K562 (cell line): ENCODE measurements at regions not wholly inside any gene's neighbourhood (a gene's known extent, or its start where the extent isn't known, plus 50 kb on each side); places are given as distances from the start of the nearest gene placed in this dataset.
A peak's percentile ranks its signal among the peaks of the same experiment; 100 is the strongest.

Experiments used
- ATAC-seq: fragments of 200-7000 bp; cut with Tn5 transposase; 3 replicates; pipeline ENCODE4 v1.9.1; 2020; ENCODE audit warnings: moderate library complexity
- BruUV-seq: library from RNA; stranded (reverse); fragments of 400-500 nt; replicated peaks from 2 replicates; lab custom pipeline; 2021; lab: Mats Ljungman, UMichigan
- CTCF ChIA-PET: fragments of 300-600 bp; formaldehyde crosslinking; extraction: SDS; loops from one replicate; lab custom pipeline; 2021; ENCODE audit warnings: low intra/inter-chr PET ratio; lab: Yijun Ruan, JAX
- POLR2A ChIA-PET: fragments of 300-600, 350-650 bp; sonication (Branson Sonifier 250); formaldehyde crosslinking; extraction: SDS; loops from one replicate; lab custom pipeline; 2021; ENCODE audit warnings: antibody characterized with exemption, inconsistent platforms; lab: Yijun Ruan, JAX
- DNase-seq, 4 experiments: peaks; one replicate each; pipeline versions ENCODE4 v3.0.0 to v3.0.0-alpha.2; 2011 to 2018; ENCODE audit warnings: low spot score in 3 of 4, mixed read lengths in 3 of 4; ENCODE audit errors: extremely low read depth in 1 of 4
- FAIRE-seq: peaks from 2 replicates; lab custom pipeline; 2011; peaks lifted over from hg19 to GRCh38; lab: Jason Lieb, UNC
- H2AFZ ChIP-seq: 2 replicates; pipeline ENCODE4 v1.6.0; 2011; ENCODE audit warnings: low read depth, low read length, control low read depth, inconsistent platforms
- H3K27ac ChIP-seq: fragments of 200-600 bp; 3 replicates; pipeline ENCODE4 v1.8.0; 2011; ENCODE audit warnings: low read depth, mild to moderate bottlenecking, control low read depth, inconsistent platforms, low read length, moderate library complexity, mixed read lengths; ENCODE audit errors: extremely low read depth
- H3K27me3 ChIP-seq, 2 experiments: fragments of 300-600 bp in 1 of 2; 2 replicates in 1 of 2; 3 replicates in 1 of 2; pipeline versions ENCODE4 v1.6.0 to v1.8.0; 2011; ENCODE audit warnings: inconsistent platforms in 2 of 2, low read length in 2 of 2, mild to moderate bottlenecking in 1 of 2, mixed read lengths in 1 of 2, moderate library complexity in 1 of 2; ENCODE audit not compliant: control insufficient read depth in 2 of 2, insufficient read depth in 2 of 2
- H3K36me3 ChIP-seq: fragments of 300-600 bp; 3 replicates; pipeline ENCODE4 v1.8.0; 2011; ENCODE audit warnings: mild to moderate bottlenecking, low read length, inconsistent platforms; ENCODE audit not compliant: control insufficient read depth, insufficient read depth
- H3K4me1 ChIP-seq, 2 experiments: fragments of 200-600 bp in 1 of 2; replicated peaks in 1 of 2; 2 replicates in 1 of 2; 3 replicates in 1 of 2; pipeline versions ENCODE4 v1.5.1 to v1.8.0; 2011; ENCODE audit warnings: inconsistent platforms in 2 of 2, low read length in 2 of 2, mild to moderate bottlenecking in 1 of 2, mixed read lengths in 1 of 2, moderate library complexity in 1 of 2; ENCODE audit not compliant: control insufficient read depth in 2 of 2, insufficient read depth in 2 of 2
- H3K4me2 ChIP-seq: 2 replicates; pipeline ENCODE4 v1.6.1; 2011; ENCODE audit warnings: low read length, control low read depth, inconsistent platforms, mixed read lengths; ENCODE audit not compliant: insufficient read depth
- H3K4me3 ChIP-seq: fragments of 200-600 bp; sonication (generic), shearing (Covaris generic); 2 replicates; pipeline ENCODE4 v1.5.1; 2016; ENCODE audit warnings: control low read depth, inconsistent platforms
- H3K79me2 ChIP-seq: fragments of 200-600 bp; 3 replicates; pipeline ENCODE4 v1.8.0; 2011; ENCODE audit warnings: low read length, inconsistent platforms; ENCODE audit not compliant: control insufficient read depth, insufficient read depth
- H3K9ac ChIP-seq, 2 experiments: 2 replicates each; pipeline versions ENCODE4 v1.6.0 to v1.6.1; 2011; ENCODE audit warnings: low read depth in 2 of 2, low read length in 2 of 2, control low read depth in 1 of 2, inconsistent platforms in 1 of 2, mild to moderate bottlenecking in 1 of 2, mixed read lengths in 1 of 2; ENCODE audit not compliant: insufficient read depth in 1 of 2
- H3K9me1 ChIP-seq: one replicate; pipeline ENCODE4 v1.6.0; 2011; ENCODE audit warnings: inconsistent platforms, mild to moderate bottlenecking, low read length, moderate library complexity; ENCODE audit not compliant: control insufficient read depth, insufficient read depth
- H3K9me3 ChIP-seq: replicated peaks from 2 replicates; pipeline ENCODE4 v1.5.1; 2011; ENCODE audit warnings: low read depth, low read length, inconsistent platforms; ENCODE audit not compliant: control insufficient read depth, insufficient read depth
- H4K20me1 ChIP-seq: replicated peaks from 2 replicates; pipeline ENCODE4 v1.6.1; 2011; ENCODE audit warnings: low read length, inconsistent platforms, mixed read lengths; ENCODE audit not compliant: control insufficient read depth, insufficient read depth
- MYNN ChIP-seq, 2 experiments: sonication (generic); formaldehyde crosslinking in 1 of 2; IDR thresholded peaks; 2 replicates each; pipeline versions ENCODE4 v1.5.0 to v1.6.1; 2016 to 2020; ENCODE audit warnings: antibody characterized with exemption in 1 of 2, missing genetic modification reagents in 1 of 2
- SMAD4 ChIP-seq: fragments of 250-450 bp; sonication (Bioruptor Pico); conservative IDR thresholded peaks from 2 replicates; pipeline ENCODE4 v1.8.0; 2021; ENCODE audit warnings: inconsistent platforms, mild to moderate bottlenecking, moderate library complexity
- THRB ChIP-seq: fragments of 450-650 bp; formaldehyde crosslinking; conservative IDR thresholded peaks from 2 replicates; pipeline ENCODE4 v1.4.0; 2022; ENCODE audit warnings: mild to moderate bottlenecking, missing genetic modification characterization
- U2AF1 ChIP-seq: fragments of 200-400 bp; formaldehyde crosslinking; optimal IDR thresholded peaks from 2 replicates; pipeline ENCODE3; 2017; ENCODE audit warnings: mild to moderate bottlenecking, low read depth, low read length, moderate library complexity
- ZFP1 ChIP-seq: fragments of 450-650 bp; formaldehyde crosslinking; IDR thresholded peaks from 2 replicates; pipeline ENCODE4 v1.4.0; 2020; ENCODE audit warnings: mild to moderate bottlenecking, mixed read lengths
- ZNF583 ChIP-seq: fragments of 250-450 bp; sonication (Bioruptor Pico); IDR thresholded peaks from 2 replicates; pipeline ENCODE4 v1.4.0; 2020
- ZNF76 ChIP-seq: fragments of 250-450 bp; sonication (Bioruptor Pico); IDR thresholded peaks from 2 replicates; pipeline ENCODE4 v1.4.0; 2020; ENCODE audit warnings: mild to moderate bottlenecking, moderate library complexity, borderline replicate concordance
- WGBS: fragments of 100-300 bp; shearing (Covaris generic); methylation state at CpG from one replicate; pipeline ENCODE4 v1.1.6; 2016; ENCODE audit warnings: low coverage, mixed read lengths; ENCODE audit not compliant: insufficient coverage; ENCODE audit errors: missing lambda C conversion rate; 5-methylcytosine and 5-hydroxymethylcytosine counted together
- in situ Hi-C: fragments of 300-500 bp; cut with MboI; formaldehyde crosslinking; loops from 4 replicates; pipeline ENCODE4 v1.15.0; 2018; ENCODE audit warnings: inconsistent platforms, mixed read lengths
- intact Hi-C: fragments of 100-400 bp; cut with micrococcal nuclease; formaldehyde crosslinking; loops from 2 replicates; pipeline ENCODE4 v1.14.2; 2022
- TF ChIP-seq, protein P1 (sequence below): sonication (generic); formaldehyde crosslinking; IDR thresholded peaks from 2 replicates; pipeline ENCODE4 v1.8.0; 2023; ENCODE audit warnings: mild to moderate bottlenecking, missing genetic modification reagents

DNA sequence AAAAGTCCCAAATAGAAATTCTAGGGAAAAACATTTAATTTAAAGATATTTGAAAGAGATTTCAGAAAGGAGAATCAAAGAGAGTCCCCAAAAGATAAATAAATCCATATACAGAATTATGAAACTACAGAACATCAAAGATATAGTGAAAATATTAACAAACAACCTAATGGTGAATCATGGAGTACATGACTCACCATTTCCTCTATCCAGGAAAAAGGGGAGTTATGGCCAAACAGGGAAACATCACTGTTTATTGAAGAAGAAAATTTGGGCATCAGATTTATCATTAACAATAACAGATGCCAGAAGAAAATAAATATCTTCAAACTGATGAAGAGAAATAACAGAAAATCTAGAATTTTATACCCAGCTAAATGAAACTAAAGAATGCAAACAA is 448.3 kb downstream of the CDH2 start:
- H3K36me3 ChIP-seq = no peaks in the 10 kb centered on the region
- intact Hi-C loops = no loop called here
- TF ChIP-seq ZFP1 (CRISPR knock-in tag) (0 out of 2 replicates have a peak, but pooled peaks have one; percentile 32), U2AF1 (no peak)
- TF ChIP-seq, protein P1, sequence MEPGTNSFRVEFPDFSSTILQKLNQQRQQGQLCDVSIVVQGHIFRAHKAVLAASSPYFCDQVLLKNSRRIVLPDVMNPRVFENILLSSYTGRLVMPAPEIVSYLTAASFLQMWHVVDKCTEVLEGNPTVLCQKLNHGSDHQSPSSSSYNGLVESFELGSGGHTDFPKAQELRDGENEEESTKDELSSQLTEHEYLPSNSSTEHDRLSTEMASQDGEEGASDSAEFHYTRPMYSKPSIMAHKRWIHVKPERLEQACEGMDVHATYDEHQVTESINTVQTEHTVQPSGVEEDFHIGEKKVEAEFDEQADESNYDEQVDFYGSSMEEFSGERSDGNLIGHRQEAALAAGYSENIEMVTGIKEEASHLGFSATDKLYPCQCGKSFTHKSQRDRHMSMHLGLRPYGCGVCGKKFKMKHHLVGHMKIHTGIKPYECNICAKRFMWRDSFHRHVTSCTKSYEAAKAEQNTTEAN (CRISPR knock-in tag) = no peak
- TF ChIP-seq, all 486 proteins: peak for 1
- Histone ChIP-seq H3K9me1 (no peaks in the 10 kb centered on the region), H3K27ac (no peak overlapping the region), H3K9ac (no peak overlapping the region), H3K4me2 (no peak overlapping the region), H2AFZ (no peak overlapping the region), H3K4me1 (no peaks in the 10 kb centered on the region), H3K27me3 (no peaks in the 10 kb centered on the region), H3K79me2 (no peaks in the 10 kb centered on the region), H3K4me3 (no peak overlapping the region), H3K9me3 (peaks cover 2% of the 10 kb centered on the region; the same call in 1 of the 2 replicates), H4K20me1 (no peaks in the 10 kb centered on the region)
- BruUV-seq = no TSS peak
- in situ Hi-C loops = no loop called here
- ChIA-PET CTCF (no interaction called here), POLR2A (no interaction called here)
- no peak for DNase-seq
- ATAC-seq = no peak
- no peak for FAIRE-seq

DNA sequence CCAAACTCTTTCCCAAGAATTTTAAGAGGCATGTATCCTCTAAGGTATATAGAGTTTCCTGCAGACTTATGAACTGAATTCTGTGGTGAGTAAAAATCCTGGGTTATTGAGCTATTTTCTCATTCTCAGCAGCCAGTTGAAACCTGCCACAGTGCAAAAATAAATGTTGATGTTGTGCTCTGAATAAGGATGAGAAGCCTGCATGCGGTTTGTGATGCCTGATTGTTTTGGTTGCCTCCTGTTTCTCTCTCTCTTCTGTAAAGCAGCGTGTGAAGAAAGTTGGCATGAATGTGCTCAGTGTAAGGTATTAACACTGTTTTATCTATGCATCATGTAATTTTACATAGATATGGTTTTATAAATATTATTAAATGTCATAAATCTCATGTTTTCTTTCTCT is 452.6 kb downstream of the CDH2 start:
- Histone ChIP-seq H3K4me3 (no peak overlapping the region), H3K27me3 (no peaks in the 10 kb centered on the region), H3K9ac (no peak overlapping the region), H4K20me1 (no peaks in the 10 kb centered on the region), H3K4me1 (no peaks in the 10 kb centered on the region), H3K79me2 (no peaks in the 10 kb centered on the region), H3K36me3 (no peaks in the 10 kb centered on the region), H2AFZ (no peak overlapping the region), H3K9me1 (no peaks in the 10 kb centered on the region), H3K4me2 (no peak overlapping the region), H3K9me3 (peaks cover 2% of the 10 kb centered on the region; the same call in 1 of the 2 replicates), H3K27ac (no peak overlapping the region)
- no peak for FAIRE-seq
- no peak for DNase-seq
- in situ Hi-C loops (no loop called here), intact Hi-C loops (no loop called here)
- ChIA-PET POLR2A (no interaction called here), CTCF (no interaction called here)
- ATAC-seq = no peak
- BruUV-seq = no TSS peak
- 0% methylated on average over 2 of the region's 2 CpGs for WGBS
- no peak for TF ChIP-seq THRB (CRISPR knock-in tag)
- no peak for TF ChIP-seq ZNF76
- no peak for TF ChIP-seq ZNF583 (CRISPR knock-in tag)
- no peak for TF ChIP-seq SMAD4 (CRISPR knock-in tag)
- no peak for TF ChIP-seq MYNN (IDR thresholded peaks at IDR 0.05)
- no peak for TF ChIP-seq MYNN (CRISPR knock-in tag; IDR thresholded peaks at IDR 0.05)
